GM12878 (cell line): ENCODE measurements at regions not wholly inside any gene's neighbourhood (a gene's known extent, or its start where the extent isn't known, plus 50 kb on each side); places are given as distances from the start of the nearest gene placed in this dataset.

Experiments
- ATAC-seq: fragments of 200-7000 bp; cut with Tn5 transposase; 3 replicates; pipeline ENCODE4 v1.9.1; 2020; ENCODE audit warnings: mild to moderate bottlenecking, moderate library complexity
- BruUV-seq: library from RNA; stranded (reverse); fragments of 400-500 nt; replicated peaks from 2 replicates; lab custom pipeline; 2021; lab: Mats Ljungman, UMichigan
- CTCF ChIA-PET: fragments of 300-600 bp; sonication (Branson Sonifier 250); formaldehyde crosslinking; extraction: SDS; loops from one replicate; lab custom pipeline; 2021; ENCODE audit warnings: inconsistent platforms; lab: Yijun Ruan, JAX
- POLR2A ChIA-PET: fragments of 350-600 bp; formaldehyde crosslinking; extraction: SDS; loops from one replicate; lab custom pipeline; 2021; ENCODE audit warnings: inconsistent platforms; lab: Charles Lee
- RAD21 ChIA-PET: fragments of 300-600 bp; sonication (Branson Sonifier 250); formaldehyde crosslinking; loops from one replicate; lab custom pipeline; 2023; ENCODE audit warnings: antibody characterized with exemption; ENCODE audit not compliant: unreplicated experiment; lab: Charles Lee
- SMC1A ChIA-PET: fragments of 300-600 bp; sonication (Branson Sonifier 250); formaldehyde crosslinking; loops from one replicate; lab custom pipeline; 2023; ENCODE audit not compliant: unreplicated experiment, uncharacterized antibody; lab: Charles Lee
- DNase-seq: peaks from one replicate; pipeline ENCODE4 v3.0.0-alpha.2; 2011; ENCODE audit warnings: low read depth, low spot score
- FAIRE-seq: peaks from 3 replicates; lab custom pipeline; 2011; peaks lifted over from hg19 to GRCh38; lab: Jason Lieb, UNC
- H2AFZ ChIP-seq: 2 replicates; pipeline ENCODE4 v1.6.0; 2011; ENCODE audit warnings: low read depth, low read length, control low read depth; ENCODE audit not compliant: control insufficient read depth
- H3K27ac ChIP-seq: 2 replicates; pipeline ENCODE4 v1.5.1; 2011; ENCODE audit warnings: control low read depth; ENCODE audit not compliant: control insufficient read depth, insufficient read depth
- H3K27me3 ChIP-seq, 2 experiments: replicated peaks in 1 of 2; 2 replicates each; pipeline versions ENCODE4 v1.6.0 to v1.6.1; 2011; ENCODE audit warnings: low read length in 1 of 2; ENCODE audit not compliant: control insufficient read depth in 2 of 2, insufficient read depth in 2 of 2
- H3K36me3 ChIP-seq, 2 experiments: 2 replicates each; pipeline ENCODE4 v1.5.1; 2011; ENCODE audit warnings: low read length in 1 of 2; ENCODE audit not compliant: control insufficient read depth in 2 of 2, insufficient read depth in 2 of 2
- H3K4me1 ChIP-seq: 2 replicates; pipeline ENCODE4 v1.6.1; 2011; ENCODE audit warnings: mild to moderate bottlenecking, low read length, moderate library complexity, mixed read lengths; ENCODE audit not compliant: control insufficient read depth, insufficient read depth
- H3K4me2 ChIP-seq: 2 replicates; pipeline ENCODE4 v1.6.0; 2011; ENCODE audit warnings: control low read depth; ENCODE audit not compliant: control insufficient read depth, insufficient read depth
- H3K4me3 ChIP-seq: fragments of 200-600 bp; sonication (generic); 2 replicates; pipeline ENCODE4 v1.5.1; 2016
- H3K79me2 ChIP-seq: 2 replicates; pipeline ENCODE4 v1.6.0; 2011; ENCODE audit warnings: low read length; ENCODE audit not compliant: control insufficient read depth, insufficient read depth
- H3K9ac ChIP-seq: 2 replicates; pipeline ENCODE4 v1.8.0; 2011; ENCODE audit warnings: low read length, control low read depth, mixed read lengths; ENCODE audit not compliant: control insufficient read depth, insufficient read depth
- H3K9me3 ChIP-seq: replicated peaks from 3 replicates; pipeline ENCODE4 v1.5.1; 2011; ENCODE audit warnings: mild to moderate bottlenecking, low read length; ENCODE audit not compliant: control insufficient read depth, insufficient read depth
- H4K20me1 ChIP-seq: 2 replicates; pipeline ENCODE4 v1.6.0; 2011; ENCODE audit not compliant: control insufficient read depth, insufficient read depth
- BMI1 ChIP-seq: fragments of 450-650 bp; IDR thresholded peaks from 2 replicates; pipeline ENCODE4 v1.6.1; 2016; ENCODE audit warnings: mild to moderate bottlenecking, moderate library complexity, borderline replicate concordance
- ESRRA ChIP-seq: IDR thresholded peaks from 2 replicates; pipeline ENCODE4 v1.6.1; 2012; ENCODE audit warnings: mild to moderate bottlenecking, low read length, improper control_type of control experiment
- RFX5 ChIP-seq: IDR thresholded peaks from 2 replicates; pipeline ENCODE4 v1.6.1; 2011; ENCODE audit warnings: low read depth, low read length, improper control_type of control experiment
- SRF ChIP-seq, 2 experiments: IDR thresholded peaks; 2 replicates each; pipeline ENCODE4 v1.6.1; 2011; ENCODE audit warnings: low read depth in 2 of 2, low read length in 2 of 2, mild to moderate bottlenecking in 1 of 2, moderate library complexity in 1 of 2
- TAF1 ChIP-seq: IDR thresholded peaks from 2 replicates; pipeline ENCODE4 v1.6.1; 2011; ENCODE audit warnings: mild to moderate bottlenecking, low read depth, low read length, borderline replicate concordance
- USF1 ChIP-seq: IDR thresholded peaks from 2 replicates; pipeline ENCODE4 v1.6.1; 2011; ENCODE audit warnings: borderline replicate concordance, low read depth, mild to moderate bottlenecking, moderate library complexity, mixed read lengths, low read length; ENCODE audit not compliant: insufficient read depth; ENCODE audit errors: extremely low read length
- WGBS: methylation state at CpG from one replicate; pipeline ENCODE4 v1.1.6; 2016; ENCODE audit warnings: low lambda C conversion rate; ENCODE audit not compliant: insufficient replicate concordance, insufficient coverage; ENCODE audit errors: missing lambda C conversion rate; 5-methylcytosine and 5-hydroxymethylcytosine counted together
- in situ Hi-C: fragments of 300-500 bp; cut with MboI; formaldehyde crosslinking; loops from 9 replicates; pipeline ENCODE4 v1.14.3; 2018; ENCODE audit warnings: mixed read lengths
- intact Hi-C: fragments of 100-400 bp; cut with micrococcal nuclease; formaldehyde crosslinking; loops from one replicate; pipeline ENCODE4 v1.14.2; 2022; ENCODE audit not compliant: unreplicated experiment
- TF ChIP-seq, protein P1 (sequence below): IDR thresholded peaks from 2 replicates; pipeline ENCODE4 v1.6.1; 2011; ENCODE audit warnings: low read depth, low read length, improper control_type of control experiment, borderline replicate concordance
- TF ChIP-seq, protein P2 (sequence below), 3 experiments: IDR thresholded peaks in 2 of 3; conservative IDR thresholded peaks in 1 of 3; 2 replicates each; pipeline ENCODE4 v1.5.1; 2011; ENCODE audit warnings: low read depth in 3 of 3, low read length in 3 of 3, mild to moderate bottlenecking in 3 of 3, control low read depth in 2 of 3, moderate library complexity in 2 of 3, inconsistent platforms in 1 of 3, mixed read lengths in 1 of 3; ENCODE audit not compliant: control insufficient read depth in 2 of 3, insufficient read depth in 1 of 3; ENCODE audit errors: extremely low read depth in 1 of 3
- TF ChIP-seq, protein P3 (sequence below): fragments of 450-650 bp; formaldehyde crosslinking; IDR thresholded peaks from 2 replicates; pipeline ENCODE4 v1.4.0; 2020; ENCODE audit warnings: mild to moderate bottlenecking, moderate library complexity

DNA sequence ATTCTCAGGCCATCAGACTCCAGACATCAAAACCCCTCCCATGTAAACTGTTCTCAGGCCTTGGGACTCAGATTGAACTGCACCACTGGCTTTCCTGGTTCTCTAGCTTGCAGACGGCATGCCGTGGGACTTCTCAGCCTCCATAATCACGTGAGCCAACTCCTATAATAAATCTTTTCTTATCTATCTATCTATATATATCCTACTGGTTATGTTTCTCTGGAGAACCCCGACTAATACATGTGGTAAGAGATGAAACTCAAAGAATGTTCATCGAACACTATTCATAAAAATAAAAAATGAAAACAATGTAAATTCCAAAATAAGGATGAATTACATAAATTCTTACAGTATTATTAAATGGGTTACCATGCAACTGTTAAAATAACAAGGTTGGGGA lies 84.5 kb upstream of the NTRK3 start:
- no peak for FAIRE-seq

DNA sequence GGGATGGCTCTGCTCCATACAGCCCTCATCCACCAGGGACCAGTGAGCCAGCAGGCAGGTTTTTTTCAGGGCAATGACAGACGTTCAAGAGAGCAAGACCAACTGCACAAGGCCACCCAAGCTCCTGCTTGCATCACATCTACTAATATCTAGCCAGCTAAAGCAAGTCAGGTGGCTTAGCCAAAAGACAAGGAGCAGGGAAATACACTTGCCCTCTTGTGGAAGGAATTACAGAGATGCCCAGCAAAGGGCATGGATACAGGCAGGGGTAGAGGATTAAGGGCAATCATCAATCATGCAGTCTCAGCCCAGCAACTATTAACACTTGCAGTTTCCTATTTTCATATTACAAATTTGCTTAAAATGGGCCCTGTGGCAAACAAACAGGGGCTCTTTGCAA lies 81.5 kb upstream of the NTRK3 start:
- CTCF ChIA-PET = interaction anchor here (0.6 kb wide), 1 partner anchor 115 kb away, joined by 3 read pairs; no protein-coding TSS in a partner anchor
- in situ Hi-C loops = no loop called here
- 0% methylated on average over 1 of the region's 1 CpG for WGBS
- TF ChIP-seq USF1 (no peak), ESRRA (no peak), SRF (IDR thresholded peaks at IDR 0.05; ENCODE audit: low read depth in 2 of 2, low read length in 2 of 2) (no peak), RFX5 (no peak), BMI1 (no peak), TAF1 (no peak)
- TF ChIP-seq, protein P1, sequence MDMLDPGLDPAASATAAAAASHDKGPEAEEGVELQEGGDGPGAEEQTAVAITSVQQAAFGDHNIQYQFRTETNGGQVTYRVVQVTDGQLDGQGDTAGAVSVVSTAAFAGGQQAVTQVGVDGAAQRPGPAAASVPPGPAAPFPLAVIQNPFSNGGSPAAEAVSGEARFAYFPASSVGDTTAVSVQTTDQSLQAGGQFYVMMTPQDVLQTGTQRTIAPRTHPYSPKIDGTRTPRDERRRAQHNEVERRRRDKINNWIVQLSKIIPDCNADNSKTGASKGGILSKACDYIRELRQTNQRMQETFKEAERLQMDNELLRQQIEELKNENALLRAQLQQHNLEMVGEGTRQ = no peak
- TF ChIP-seq, protein P2, sequence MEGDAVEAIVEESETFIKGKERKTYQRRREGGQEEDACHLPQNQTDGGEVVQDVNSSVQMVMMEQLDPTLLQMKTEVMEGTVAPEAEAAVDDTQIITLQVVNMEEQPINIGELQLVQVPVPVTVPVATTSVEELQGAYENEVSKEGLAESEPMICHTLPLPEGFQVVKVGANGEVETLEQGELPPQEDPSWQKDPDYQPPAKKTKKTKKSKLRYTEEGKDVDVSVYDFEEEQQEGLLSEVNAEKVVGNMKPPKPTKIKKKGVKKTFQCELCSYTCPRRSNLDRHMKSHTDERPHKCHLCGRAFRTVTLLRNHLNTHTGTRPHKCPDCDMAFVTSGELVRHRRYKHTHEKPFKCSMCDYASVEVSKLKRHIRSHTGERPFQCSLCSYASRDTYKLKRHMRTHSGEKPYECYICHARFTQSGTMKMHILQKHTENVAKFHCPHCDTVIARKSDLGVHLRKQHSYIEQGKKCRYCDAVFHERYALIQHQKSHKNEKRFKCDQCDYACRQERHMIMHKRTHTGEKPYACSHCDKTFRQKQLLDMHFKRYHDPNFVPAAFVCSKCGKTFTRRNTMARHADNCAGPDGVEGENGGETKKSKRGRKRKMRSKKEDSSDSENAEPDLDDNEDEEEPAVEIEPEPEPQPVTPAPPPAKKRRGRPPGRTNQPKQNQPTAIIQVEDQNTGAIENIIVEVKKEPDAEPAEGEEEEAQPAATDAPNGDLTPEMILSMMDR (IDR thresholded peaks at IDR 0.05 in 2 of 3, conservative IDR thresholded peaks at IDR 0.05 in 1 of 3; ENCODE audit: control insufficient read depth in 2 of 3, extremely low read depth in 1 of 3, insufficient read depth in 1 of 3, low read depth in 3 of 3, low read length in 3 of 3) = no peak
- TF ChIP-seq, protein P3, sequence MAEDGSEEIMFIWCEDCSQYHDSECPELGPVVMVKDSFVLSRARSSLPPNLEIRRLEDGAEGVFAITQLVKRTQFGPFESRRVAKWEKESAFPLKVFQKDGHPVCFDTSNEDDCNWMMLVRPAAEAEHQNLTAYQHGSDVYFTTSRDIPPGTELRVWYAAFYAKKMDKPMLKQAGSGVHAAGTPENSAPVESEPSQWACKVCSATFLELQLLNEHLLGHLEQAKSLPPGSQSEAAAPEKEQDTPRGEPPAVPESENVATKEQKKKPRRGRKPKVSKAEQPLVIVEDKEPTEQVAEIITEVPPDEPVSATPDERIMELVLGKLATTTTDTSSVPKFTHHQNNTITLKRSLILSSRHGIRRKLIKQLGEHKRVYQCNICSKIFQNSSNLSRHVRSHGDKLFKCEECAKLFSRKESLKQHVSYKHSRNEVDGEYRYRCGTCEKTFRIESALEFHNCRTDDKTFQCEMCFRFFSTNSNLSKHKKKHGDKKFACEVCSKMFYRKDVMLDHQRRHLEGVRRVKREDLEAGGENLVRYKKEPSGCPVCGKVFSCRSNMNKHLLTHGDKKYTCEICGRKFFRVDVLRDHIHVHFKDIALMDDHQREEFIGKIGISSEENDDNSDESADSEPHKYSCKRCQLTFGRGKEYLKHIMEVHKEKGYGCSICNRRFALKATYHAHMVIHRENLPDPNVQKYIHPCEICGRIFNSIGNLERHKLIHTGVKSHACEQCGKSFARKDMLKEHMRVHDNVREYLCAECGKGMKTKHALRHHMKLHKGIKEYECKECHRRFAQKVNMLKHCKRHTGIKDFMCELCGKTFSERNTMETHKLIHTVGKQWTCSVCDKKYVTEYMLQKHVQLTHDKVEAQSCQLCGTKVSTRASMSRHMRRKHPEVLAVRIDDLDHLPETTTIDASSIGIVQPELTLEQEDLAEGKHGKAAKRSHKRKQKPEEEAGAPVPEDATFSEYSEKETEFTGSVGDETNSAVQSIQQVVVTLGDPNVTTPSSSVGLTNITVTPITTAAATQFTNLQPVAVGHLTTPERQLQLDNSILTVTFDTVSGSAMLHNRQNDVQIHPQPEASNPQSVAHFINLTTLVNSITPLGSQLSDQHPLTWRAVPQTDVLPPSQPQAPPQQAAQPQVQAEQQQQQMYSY (CRISPR knock-in tag) = no peak

More for the DNA sequence above, 84.5 kb upstream of the NTRK3 start:
- WGBS = 0% methylated on average over 5 of the region's 5 CpGs
- ATAC-seq = no peak
- no peaks in the 10 kb centered on the region for H4K20me1 ChIP-seq
- intact Hi-C loops (no loop called here), in situ Hi-C loops (no loop called here)
- H3K4me2 ChIP-seq = no peak overlapping the region
- H3K9me3 ChIP-seq = no peaks in the 10 kb centered on the region
- RAD21 ChIA-PET = no interaction called here
- H3K79me2 ChIP-seq = no peaks in the 10 kb centered on the region
- POLR2A ChIA-PET = no interaction called here
- H2AFZ ChIP-seq = no peak overlapping the region
- H3K4me3 ChIP-seq = no peak overlapping the region
- DNase-seq = no peak
- CTCF ChIA-PET = no interaction called here
- SMC1A ChIA-PET = no interaction called here
- no peaks in the 10 kb centered on the region for H3K36me3 ChIP-seq
- no TSS peak for BruUV-seq
- H3K9ac ChIP-seq = no peak overlapping the region
- H3K27ac ChIP-seq = no peak overlapping the region
- no peak for TF ChIP-seq BMI1
- no peaks in the 10 kb centered on the region; a peak in 1 of 4 replicates for H3K27me3 ChIP-seq
- H3K4me1 ChIP-seq = no peaks in the 10 kb centered on the region

More for the DNA sequence above, 81.5 kb upstream of the NTRK3 start:
- no TSS peak for BruUV-seq
- H4K20me1 ChIP-seq = no peaks in the 10 kb centered on the region
- no peak overlapping the region for H3K27ac ChIP-seq
- no peak overlapping the region for H2AFZ ChIP-seq
- ChIA-PET SMC1A (no interaction called here), POLR2A (no interaction called here), RAD21 (no interaction called here)
- H3K4me1 ChIP-seq = no peaks in the 10 kb centered on the region
- H3K9me3 ChIP-seq = no peaks in the 10 kb centered on the region
- peaks cover 0 to 2% of the 10 kb centered on the region in 2 experiments; a peak in 1 of 4 replicates for H3K27me3 ChIP-seq
- no peak overlapping the region for H3K9ac ChIP-seq
- ATAC-seq (no peak), FAIRE-seq (no peak), DNase-seq (no peak)
- intact Hi-C loops = no loop called here
- H3K4me2 ChIP-seq = no peak overlapping the region
- no peaks in the 10 kb centered on the region for H3K79me2 ChIP-seq
- no peaks in the 10 kb centered on the region for H3K36me3 ChIP-seq
- H3K4me3 ChIP-seq = no peak overlapping the region
